ENCODE measurements at regions not wholly inside any gene's neighbourhood (a gene's known extent, or its start where the extent isn't known, plus 50 kb on each side); places are given as distances from the start of the nearest gene placed in this dataset.

GRCh38 chr6:8535519-8535918 lies 100.2 kb upstream of the SLC35B3 start:
- WGBS (ENCODE audit: extremely low coverage, insufficient coverage, insufficient read length), result no CpG with 5 or more reads among the region's 3 CpGs
- Histone ChIP-seq H4K12ac (ENCODE audit: low read depth, low read length) (no peak overlapping the region), H3K4ac (ENCODE audit: low read depth, low read length) (no peak overlapping the region), H3K4me3 (ENCODE audit: low read depth, low read length) (no peak overlapping the region), H3K79me1 (ENCODE audit: low read length) (no peaks in the 10 kb centered on the region), H2BK120ac (ENCODE audit: insufficient read depth, low read length, poor library complexity) (no peak overlapping the region), H4K91ac (ENCODE audit: low read depth, low read length) (no peak overlapping the region), H2AK5ac (ENCODE audit: low read length) (no peak overlapping the region), H3K36me3 (ENCODE audit: control insufficient read depth in 1 of 2, insufficient read depth in 2 of 2, low read length in 2 of 2) (no peaks in the 10 kb centered on the region), H3K9ac (ENCODE audit: low read length) (no peak overlapping the region), H3K79me2 (ENCODE audit: control insufficient read depth, insufficient read depth, low read length, poor library complexity) (no peaks in the 10 kb centered on the region), H3K23ac (ENCODE audit: low read length) (no peak overlapping the region), H3K14ac (ENCODE audit: low read length) (no peak overlapping the region), H3K27ac (ENCODE audit: low read depth, low read length) (no peak overlapping the region), H2BK5ac (ENCODE audit: low read depth, low read length, poor library complexity) (no peak overlapping the region), H3K9me3 (ENCODE audit: insufficient read depth, low read depth, low read length) (no peaks in the 10 kb centered on the region), H2AFZ (ENCODE audit: insufficient read depth, low read length, poor library complexity) (no peak overlapping the region), H2BK12ac (ENCODE audit: low read length) (no peak overlapping the region), H3K4me1 (ENCODE audit: control insufficient read depth in 1 of 2, insufficient read depth in 2 of 2, low read length in 2 of 2) (no peaks in the 10 kb centered on the region), H4K8ac (ENCODE audit: low read depth, low read length) (no peak overlapping the region), H3K18ac (ENCODE audit: low read length) (no peak overlapping the region), H3K4me2 (ENCODE audit: low read length) (no peak overlapping the region), H3K27me3 (ENCODE audit: insufficient read depth, low read length) (no peaks in the 10 kb centered on the region)
- no peak for DNase-seq

- no CpG with 5 or more reads among the region's 12 CpGs for WGBS (ENCODE audit: extremely low coverage, insufficient coverage, insufficient read length)
These were observed 95.6 kb upstream of the SLC35B3 start for GRCh38 chr6:8530785-8531435.

GRCh38 chr6:8529250-8529649 lies 93.9 kb upstream of the SLC35B3 start:
- Histone ChIP-seq H2AFZ (ENCODE audit: insufficient read depth, low read length, poor library complexity) (no peak overlapping the region), H4K8ac (ENCODE audit: low read depth, low read length) (no peak overlapping the region), H3K4me3 (ENCODE audit: low read depth, low read length) (no peak overlapping the region), H2BK120ac (ENCODE audit: insufficient read depth, low read length, poor library complexity) (no peak overlapping the region), H2BK5ac (ENCODE audit: low read depth, low read length, poor library complexity) (no peak overlapping the region), H4K12ac (ENCODE audit: low read depth, low read length) (no peak overlapping the region), H2BK12ac (ENCODE audit: low read length) (no peak overlapping the region), H3K79me1 (ENCODE audit: low read length) (no peaks in the 10 kb centered on the region), H4K91ac (ENCODE audit: low read depth, low read length) (no peak overlapping the region), H3K4me2 (ENCODE audit: low read length) (no peak overlapping the region), H3K79me2 (ENCODE audit: control insufficient read depth, insufficient read depth, low read length, poor library complexity) (no peaks in the 10 kb centered on the region), H3K4ac (ENCODE audit: low read depth, low read length) (no peak overlapping the region), H3K23ac (ENCODE audit: low read length) (no peak overlapping the region), H3K27me3 (ENCODE audit: insufficient read depth, low read length) (no peaks in the 10 kb centered on the region), H2AK5ac (ENCODE audit: low read length) (no peak overlapping the region), H3K14ac (ENCODE audit: low read length) (no peak overlapping the region), H3K9me3 (ENCODE audit: insufficient read depth, low read depth, low read length) (no peaks in the 10 kb centered on the region), H3K4me1 (ENCODE audit: control insufficient read depth in 1 of 2, insufficient read depth in 2 of 2, low read length in 2 of 2) (no peaks in the 10 kb centered on the region), H3K18ac (ENCODE audit: low read length) (no peak overlapping the region), H3K36me3 (ENCODE audit: control insufficient read depth in 1 of 2, insufficient read depth in 2 of 2, low read length in 2 of 2) (no peaks in the 10 kb centered on the region), H3K9ac (ENCODE audit: low read length) (no peak overlapping the region), H3K27ac (ENCODE audit: low read depth, low read length) (no peak overlapping the region)
- no CpG with 5 or more reads among the region's 2 CpGs for whole genome bisulfite sequencing (ENCODE audit: extremely low coverage, insufficient coverage, insufficient read length)
- DNase-seq, result no peak

More at GRCh38 chr6:8530785-8531435, 95.6 kb upstream of the SLC35B3 start:
- DNase-seq, result no peak
- H3K4me3 ChIP-seq (ENCODE audit: low read depth, low read length), result no peak overlapping the region
- no peak overlapping the region for H2AK5ac ChIP-seq (ENCODE audit: low read length)
- H2AFZ ChIP-seq (ENCODE audit: insufficient read depth, low read length, poor library complexity), result no peak overlapping the region
- no peak overlapping the region for H4K91ac ChIP-seq (ENCODE audit: low read depth, low read length)
- no peak overlapping the region for H3K14ac ChIP-seq (ENCODE audit: low read length)
- H2BK12ac ChIP-seq (ENCODE audit: low read length), result no peak overlapping the region
- no peak overlapping the region for H3K27ac ChIP-seq (ENCODE audit: low read depth, low read length)
- no peak overlapping the region for H3K9ac ChIP-seq (ENCODE audit: low read length)
- no peak overlapping the region for H4K12ac ChIP-seq (ENCODE audit: low read depth, low read length)
- H2BK120ac ChIP-seq (ENCODE audit: insufficient read depth, low read length, poor library complexity), result no peak overlapping the region
- no peaks in the 10 kb centered on the region for H3K36me3 ChIP-seq (ENCODE audit: control insufficient read depth in 1 of 2, insufficient read depth in 2 of 2, low read length in 2 of 2)
- H2BK5ac ChIP-seq (ENCODE audit: low read depth, low read length, poor library complexity), result no peak overlapping the region
- H3K4me1 ChIP-seq (ENCODE audit: control insufficient read depth in 1 of 2, insufficient read depth in 2 of 2, low read length in 2 of 2), result no peaks in the 10 kb centered on the region
- no peaks in the 10 kb centered on the region for H3K79me2 ChIP-seq (ENCODE audit: control insufficient read depth, insufficient read depth, low read length, poor library complexity)
- H3K79me1 ChIP-seq (ENCODE audit: low read length), result no peaks in the 10 kb centered on the region
- H3K9me3 ChIP-seq (ENCODE audit: insufficient read depth, low read depth, low read length), result no peaks in the 10 kb centered on the region
- no peak overlapping the region for H3K4ac ChIP-seq (ENCODE audit: low read depth, low read length)
- no peaks in the 10 kb centered on the region for H3K27me3 ChIP-seq (ENCODE audit: insufficient read depth, low read length)
- no peak overlapping the region for H3K23ac ChIP-seq (ENCODE audit: low read length)
- H3K4me2 ChIP-seq (ENCODE audit: low read length), result no peak overlapping the region
- H3K18ac ChIP-seq (ENCODE audit: low read length), result no peak overlapping the region
- no peak overlapping the region for H4K8ac ChIP-seq (ENCODE audit: low read depth, low read length)

- Histone ChIP-seq H2BK5ac (ENCODE audit: low read depth, low read length, poor library complexity) (no peak overlapping the region), H4K12ac (ENCODE audit: low read depth, low read length) (no peak overlapping the region), H3K23ac (ENCODE audit: low read length) (no peak overlapping the region), H3K14ac (ENCODE audit: low read length) (no peak overlapping the region), H3K4ac (ENCODE audit: low read depth, low read length) (no peak overlapping the region), H2AFZ (ENCODE audit: insufficient read depth, low read length, poor library complexity) (no peak overlapping the region), H2BK12ac (ENCODE audit: low read length) (no peak overlapping the region), H3K27me3 (ENCODE audit: insufficient read depth, low read length) (no peaks in the 10 kb centered on the region), H4K91ac (ENCODE audit: low read depth, low read length) (no peak overlapping the region), H3K36me3 (ENCODE audit: control insufficient read depth in 1 of 2, insufficient read depth in 2 of 2, low read length in 2 of 2) (no peaks in the 10 kb centered on the region), H3K9ac (ENCODE audit: low read length) (no peak overlapping the region), H2AK5ac (ENCODE audit: low read length) (no peak overlapping the region), H4K8ac (ENCODE audit: low read depth, low read length) (no peak overlapping the region), H3K18ac (ENCODE audit: low read length) (no peak overlapping the region), H2BK120ac (ENCODE audit: insufficient read depth, low read length, poor library complexity) (no peak overlapping the region), H3K79me2 (ENCODE audit: control insufficient read depth, insufficient read depth, low read length, poor library complexity) (no peaks in the 10 kb centered on the region), H3K79me1 (ENCODE audit: low read length) (no peaks in the 10 kb centered on the region), H3K9me3 (ENCODE audit: insufficient read depth, low read depth, low read length) (no peaks in the 10 kb centered on the region), H3K4me2 (ENCODE audit: low read length) (no peak overlapping the region), H3K4me3 (ENCODE audit: low read depth, low read length) (no peak overlapping the region), H3K27ac (ENCODE audit: low read depth, low read length) (no peak overlapping the region), H3K4me1 (ENCODE audit: control insufficient read depth in 1 of 2, insufficient read depth in 2 of 2, low read length in 2 of 2) (no peaks in the 10 kb centered on the region)
- WGBS (ENCODE audit: extremely low coverage, insufficient coverage, insufficient read length), result no CpG with 5 or more reads among the region's 1 CpG
- DNase-seq, result no peak
These were observed 92.5 kb upstream of the SLC35B3 start for GRCh38 chr6:8527818-8528217.
